ENCODE measurements at regions not wholly inside any gene's neighbourhood (a gene's known extent, or its start where the extent isn't known, plus 50 kb on each side); places are given as distances from the start of the nearest gene placed in this dataset.

- Histone ChIP-seq H3K9me3 (ENCODE audit: control insufficient read depth in 2 of 2, low read length in 2 of 2) (no peaks in the 10 kb centered on the region), H3K36me3 (ENCODE audit: control insufficient read depth in 2 of 2, insufficient read depth in 2 of 2, low read length in 2 of 2) (no peaks in the 10 kb centered on the region), H3K4me3 (ENCODE audit: low read length in 2 of 2) (no peak overlapping the region), H3K27me3 (ENCODE audit: control insufficient read depth in 2 of 2, insufficient read depth in 2 of 2, low read length in 2 of 2) (no peaks in the 10 kb centered on the region), H3K27ac (ENCODE audit: low read depth in 2 of 2, low read length in 2 of 2) (no peak overlapping the region), H3K9ac (ENCODE audit: low read depth in 1 of 2, low read length in 2 of 2) (no peak overlapping the region), H3K4me1 (ENCODE audit: control insufficient read depth in 2 of 2, insufficient read depth in 2 of 2, low read length in 2 of 2) (no peaks in the 10 kb centered on the region)
Measured at GRCh38 chr1:30452170-30452569, 271.2 kb downstream of the MATN1 start.

DNA sequence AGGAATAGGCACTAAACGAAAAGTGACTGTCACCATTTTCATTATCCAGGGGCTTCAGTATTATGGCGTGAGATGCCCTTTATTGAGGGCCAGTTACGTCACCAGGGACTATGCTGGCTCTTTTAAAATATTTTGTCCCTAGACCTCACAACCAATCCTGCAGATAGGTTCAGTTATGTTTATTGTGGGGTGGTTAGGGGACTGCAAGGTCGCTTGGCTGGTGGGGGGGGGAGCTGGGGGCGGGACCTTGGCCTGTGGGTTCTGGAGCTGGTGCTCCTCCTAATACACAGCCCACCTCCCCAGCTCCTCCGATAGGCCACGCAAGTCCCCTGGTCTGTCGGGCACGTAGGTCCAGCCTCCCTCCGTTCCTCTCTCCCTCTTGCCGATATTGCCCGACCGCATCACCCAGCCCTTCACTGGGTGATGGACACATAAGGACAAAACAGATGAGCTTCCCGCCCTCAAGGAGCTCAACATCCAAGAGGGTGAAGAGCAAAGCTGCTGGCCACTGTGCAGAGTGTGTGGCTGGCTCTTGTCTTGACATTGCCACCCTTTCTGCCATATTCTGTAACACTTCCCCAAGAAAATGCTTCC is 271.8 kb downstream of the MATN1 start:
- H3K27me3 ChIP-seq (ENCODE audit: control insufficient read depth in 2 of 2, insufficient read depth in 2 of 2, low read length in 2 of 2): no peaks in the 10 kb centered on the region
- no peak overlapping the region for H3K27ac ChIP-seq (ENCODE audit: low read depth in 2 of 2, low read length in 2 of 2)
- no peaks in the 10 kb centered on the region for H3K36me3 ChIP-seq (ENCODE audit: control insufficient read depth in 2 of 2, insufficient read depth in 2 of 2, low read length in 2 of 2)
- no peaks in the 10 kb centered on the region for H3K4me1 ChIP-seq (ENCODE audit: control insufficient read depth in 2 of 2, insufficient read depth in 2 of 2, low read length in 2 of 2)
- no peak overlapping the region for H3K9ac ChIP-seq (ENCODE audit: low read depth in 1 of 2, low read length in 2 of 2)
- H3K9me3 ChIP-seq (ENCODE audit: control insufficient read depth in 2 of 2, low read length in 2 of 2): no peaks in the 10 kb centered on the region
- no peak overlapping the region for H3K4me3 ChIP-seq (ENCODE audit: low read length in 2 of 2)

DNA sequence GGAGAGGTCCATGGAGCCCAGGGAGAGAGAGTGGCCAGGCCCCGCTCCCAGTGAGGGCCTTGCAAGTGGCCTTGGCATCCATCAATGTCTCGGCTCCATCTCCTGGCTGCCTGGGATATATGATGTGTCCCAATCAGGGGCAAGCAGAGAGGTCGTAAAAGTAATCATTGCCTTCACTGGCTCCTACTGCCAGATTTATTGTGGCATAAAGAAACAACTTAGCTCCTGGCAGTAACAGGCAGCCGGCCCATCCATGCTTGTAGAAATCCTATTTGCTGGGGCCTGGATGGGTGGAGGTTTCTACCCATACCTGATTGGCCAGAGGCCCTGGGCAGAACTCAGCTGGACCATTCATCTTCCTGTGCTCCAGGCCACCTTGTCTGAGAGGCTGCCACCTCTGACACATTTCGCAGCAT is 272.6 kb downstream of the MATN1 start:
- H3K27ac ChIP-seq (ENCODE audit: low read depth in 2 of 2, low read length in 2 of 2): no peak overlapping the region
- H3K9ac ChIP-seq (ENCODE audit: low read depth in 1 of 2, low read length in 2 of 2): no peak overlapping the region
- H3K36me3 ChIP-seq (ENCODE audit: control insufficient read depth in 2 of 2, insufficient read depth in 2 of 2, low read length in 2 of 2): no peaks in the 10 kb centered on the region
- H3K4me3 ChIP-seq (ENCODE audit: low read length in 2 of 2): no peak overlapping the region
- H3K27me3 ChIP-seq (ENCODE audit: control insufficient read depth in 2 of 2, insufficient read depth in 2 of 2, low read length in 2 of 2): no peaks in the 10 kb centered on the region
- H3K9me3 ChIP-seq (ENCODE audit: control insufficient read depth in 2 of 2, low read length in 2 of 2): no peaks in the 10 kb centered on the region
- H3K4me1 ChIP-seq (ENCODE audit: control insufficient read depth in 2 of 2, insufficient read depth in 2 of 2, low read length in 2 of 2): no peaks in the 10 kb centered on the region

- Histone ChIP-seq H3K36me3 (ENCODE audit: control insufficient read depth in 2 of 2, insufficient read depth in 2 of 2, low read length in 2 of 2) (no peaks in the 10 kb centered on the region), H3K27ac (ENCODE audit: low read depth in 2 of 2, low read length in 2 of 2) (no peak overlapping the region), H3K4me3 (ENCODE audit: low read length in 2 of 2) (no peak overlapping the region), H3K9ac (ENCODE audit: low read depth in 1 of 2, low read length in 2 of 2) (no peak overlapping the region), H3K27me3 (ENCODE audit: control insufficient read depth in 2 of 2, insufficient read depth in 2 of 2, low read length in 2 of 2) (no peaks in the 10 kb centered on the region), H3K4me1 (ENCODE audit: control insufficient read depth in 2 of 2, insufficient read depth in 2 of 2, low read length in 2 of 2) (no peaks in the 10 kb centered on the region), H3K9me3 (ENCODE audit: control insufficient read depth in 2 of 2, low read length in 2 of 2) (no peaks in the 10 kb centered on the region)
Measured at GRCh38 chr1:30450148-30450817, 273.1 kb downstream of the MATN1 start.

GRCh38 chr1:30449428-30450147 is 273.8 kb downstream of the MATN1 start:
- no peaks in the 10 kb centered on the region for H3K4me1 ChIP-seq (ENCODE audit: control insufficient read depth in 2 of 2, insufficient read depth in 2 of 2, low read length in 2 of 2)

DNA sequence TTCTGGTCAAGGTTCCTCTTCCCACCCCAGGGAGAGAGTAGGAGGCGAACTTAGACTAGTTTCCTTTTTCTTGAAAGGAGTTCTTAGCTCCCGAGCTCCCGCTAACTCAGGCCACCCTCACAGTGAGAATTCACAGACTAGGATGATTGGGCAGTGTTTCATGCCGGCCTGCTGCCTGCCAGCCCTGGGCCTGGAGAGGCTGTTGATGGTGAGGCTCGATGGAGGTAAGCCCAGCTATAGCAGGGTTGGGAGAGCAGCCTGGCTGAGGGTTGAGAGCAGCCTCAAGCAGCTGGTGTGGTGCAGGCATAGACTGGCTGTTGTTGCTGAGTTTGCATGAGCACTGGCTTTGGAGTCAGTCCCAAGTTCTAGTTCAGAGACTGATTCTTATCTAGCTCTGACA is 274.4 kb downstream of the MATN1 start:
- H3K36me3 ChIP-seq (ENCODE audit: control insufficient read depth in 2 of 2, insufficient read depth in 2 of 2, low read length in 2 of 2): no peaks in the 10 kb centered on the region
- H3K4me3 ChIP-seq (ENCODE audit: low read length in 2 of 2): no peak overlapping the region
- no peak overlapping the region for H3K9ac ChIP-seq (ENCODE audit: low read depth in 1 of 2, low read length in 2 of 2)
- no peaks in the 10 kb centered on the region for H3K4me1 ChIP-seq (ENCODE audit: control insufficient read depth in 2 of 2, insufficient read depth in 2 of 2, low read length in 2 of 2)
- H3K27me3 ChIP-seq (ENCODE audit: control insufficient read depth in 2 of 2, insufficient read depth in 2 of 2, low read length in 2 of 2): no peaks in the 10 kb centered on the region
- no peak overlapping the region for H3K27ac ChIP-seq (ENCODE audit: low read depth in 2 of 2, low read length in 2 of 2)
- no peaks in the 10 kb centered on the region for H3K9me3 ChIP-seq (ENCODE audit: control insufficient read depth in 2 of 2, low read length in 2 of 2)

More at GRCh38 chr1:30449428-30450147, 273.8 kb downstream of the MATN1 start:
- Histone ChIP-seq H3K27me3 (ENCODE audit: control insufficient read depth in 2 of 2, insufficient read depth in 2 of 2, low read length in 2 of 2) (no peaks in the 10 kb centered on the region), H3K9me3 (ENCODE audit: control insufficient read depth in 2 of 2, low read length in 2 of 2) (no peaks in the 10 kb centered on the region), H3K27ac (ENCODE audit: low read depth in 2 of 2, low read length in 2 of 2) (no peak overlapping the region), H3K9ac (ENCODE audit: low read depth in 1 of 2, low read length in 2 of 2) (no peak overlapping the region), H3K4me3 (ENCODE audit: low read length in 2 of 2) (no peak overlapping the region), H3K36me3 (ENCODE audit: control insufficient read depth in 2 of 2, insufficient read depth in 2 of 2, low read length in 2 of 2) (no peaks in the 10 kb centered on the region)

- no peak overlapping the region for H3K9ac ChIP-seq (ENCODE audit: low read depth in 1 of 2, low read length in 2 of 2)
- H3K9me3 ChIP-seq (ENCODE audit: control insufficient read depth in 2 of 2, low read length in 2 of 2): no peaks in the 10 kb centered on the region
- no peaks in the 10 kb centered on the region for H3K27me3 ChIP-seq (ENCODE audit: control insufficient read depth in 2 of 2, insufficient read depth in 2 of 2, low read length in 2 of 2)
- H3K27ac ChIP-seq (ENCODE audit: low read depth in 2 of 2, low read length in 2 of 2): no peak overlapping the region
- no peaks in the 10 kb centered on the region for H3K36me3 ChIP-seq (ENCODE audit: control insufficient read depth in 2 of 2, insufficient read depth in 2 of 2, low read length in 2 of 2)
- H3K4me1 ChIP-seq (ENCODE audit: control insufficient read depth in 2 of 2, insufficient read depth in 2 of 2, low read length in 2 of 2): no peaks in the 10 kb centered on the region
- no peak overlapping the region for H3K4me3 ChIP-seq (ENCODE audit: low read length in 2 of 2)
Measured at GRCh38 chr1:30447701-30448100, 275.7 kb downstream of the MATN1 start.

DNA sequence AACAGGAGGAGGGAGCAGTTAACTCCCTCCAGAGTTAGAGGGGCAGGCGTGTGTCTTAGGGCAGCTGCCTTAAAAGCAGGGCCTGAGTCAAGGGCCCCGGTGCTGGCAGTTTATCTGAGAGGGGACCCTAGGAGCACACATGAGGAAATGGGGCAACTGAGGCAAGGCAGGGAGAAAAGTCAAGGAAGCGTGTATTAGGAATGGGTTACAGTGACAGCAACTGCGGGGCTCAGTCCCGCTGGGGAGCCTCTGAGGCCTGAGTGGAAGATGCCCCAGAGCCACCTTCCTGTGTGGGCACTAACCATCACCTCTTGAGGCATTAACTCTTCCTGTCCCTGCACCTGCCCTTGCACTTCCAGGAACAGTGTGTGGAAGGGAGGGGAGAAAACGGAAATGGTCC is 276.3 kb downstream of the MATN1 start:
- H3K9ac ChIP-seq (ENCODE audit: low read depth in 1 of 2, low read length in 2 of 2): no peak overlapping the region
- no peaks in the 10 kb centered on the region for H3K36me3 ChIP-seq (ENCODE audit: control insufficient read depth in 2 of 2, insufficient read depth in 2 of 2, low read length in 2 of 2)
- no peaks in the 10 kb centered on the region for H3K4me1 ChIP-seq (ENCODE audit: control insufficient read depth in 2 of 2, insufficient read depth in 2 of 2, low read length in 2 of 2)
- no peak overlapping the region for H3K27ac ChIP-seq (ENCODE audit: low read depth in 2 of 2, low read length in 2 of 2)
- no peaks in the 10 kb centered on the region for H3K9me3 ChIP-seq (ENCODE audit: control insufficient read depth in 2 of 2, low read length in 2 of 2)
- no peaks in the 10 kb centered on the region for H3K27me3 ChIP-seq (ENCODE audit: control insufficient read depth in 2 of 2, insufficient read depth in 2 of 2, low read length in 2 of 2)
- no peak overlapping the region for H3K4me3 ChIP-seq (ENCODE audit: low read length in 2 of 2)

DNA sequence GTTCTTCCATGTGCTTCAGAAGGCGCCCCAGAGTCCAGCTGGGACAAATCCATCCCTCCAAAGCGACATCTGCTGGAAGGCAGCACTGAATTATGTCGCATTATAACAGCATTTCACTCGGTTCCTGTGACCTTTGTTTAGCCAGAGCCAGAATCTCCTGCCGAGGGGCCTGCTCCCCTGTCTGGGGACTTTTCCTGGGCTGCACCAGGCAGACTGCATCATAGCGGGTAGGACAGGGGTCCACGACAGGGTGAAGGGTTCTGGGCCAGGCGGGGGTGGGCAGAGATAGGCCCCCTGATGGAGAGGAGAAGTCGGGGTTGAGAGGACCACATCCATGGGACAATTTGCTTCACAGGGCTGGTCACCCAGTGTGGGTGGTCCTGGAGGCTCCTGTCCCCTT is 276.9 kb downstream of the MATN1 start:
- Histone ChIP-seq H3K36me3 (ENCODE audit: control insufficient read depth in 2 of 2, insufficient read depth in 2 of 2, low read length in 2 of 2) (no peaks in the 10 kb centered on the region), H3K27me3 (ENCODE audit: control insufficient read depth in 2 of 2, insufficient read depth in 2 of 2, low read length in 2 of 2) (no peaks in the 10 kb centered on the region), H3K4me1 (ENCODE audit: control insufficient read depth in 2 of 2, insufficient read depth in 2 of 2, low read length in 2 of 2) (no peaks in the 10 kb centered on the region), H3K9ac (ENCODE audit: low read depth in 1 of 2, low read length in 2 of 2) (no peak overlapping the region), H3K9me3 (ENCODE audit: control insufficient read depth in 2 of 2, low read length in 2 of 2) (no peaks in the 10 kb centered on the region), H3K4me3 (ENCODE audit: low read length in 2 of 2) (no peak overlapping the region), H3K27ac (ENCODE audit: low read depth in 2 of 2, low read length in 2 of 2) (no peak overlapping the region)

- H3K9me3 ChIP-seq (ENCODE audit: control insufficient read depth in 2 of 2, low read length in 2 of 2): no peaks in the 10 kb centered on the region
- H3K27me3 ChIP-seq (ENCODE audit: control insufficient read depth in 2 of 2, insufficient read depth in 2 of 2, low read length in 2 of 2): no peaks in the 10 kb centered on the region
- H3K4me3 ChIP-seq (ENCODE audit: low read length in 2 of 2): no peak overlapping the region
- no peaks in the 10 kb centered on the region for H3K36me3 ChIP-seq (ENCODE audit: control insufficient read depth in 2 of 2, insufficient read depth in 2 of 2, low read length in 2 of 2)
- H3K9ac ChIP-seq (ENCODE audit: low read depth in 1 of 2, low read length in 2 of 2): no peak overlapping the region
- no peaks in the 10 kb centered on the region for H3K4me1 ChIP-seq (ENCODE audit: control insufficient read depth in 2 of 2, insufficient read depth in 2 of 2, low read length in 2 of 2)
- no peak overlapping the region for H3K27ac ChIP-seq (ENCODE audit: low read depth in 2 of 2, low read length in 2 of 2)
Measured at GRCh38 chr1:30446095-30446494, 277.3 kb downstream of the MATN1 start.

Data from mucosa of rectum (tissue), 2 donors.